Stimulated activated CD4-positive, alpha-beta T cell treated with anti-CD3 and anti-CD28 coated beads, Interleukin-2, amount 100 ng/mL, for 4 hours (primary cell): ENCODE measurements at regions not wholly inside any gene's neighbourhood (a gene's known extent, or its start where the extent isn't known, plus 50 kb on each side); places are given as distances from the start of the nearest gene placed in this dataset.
A peak's percentile ranks its signal among the peaks of the same experiment; 100 is the strongest.

Experiments used
- DNase-seq: peaks from one replicate; pipeline ENCODE4 v3.0.0-alpha.2; 2020; ENCODE audit warnings: low read depth

- no peak for DNase-seq
Measured at GRCh38 chr14:21735200-21735599, 61.6 kb upstream of the OR4E1 start.

- peak; percentile 29 for DNase-seq
Measured at GRCh38 chr14:21734457-21735074, 60.9 kb upstream of the OR4E1 start.

- DNase-seq, result no peak
Measured at GRCh38 chr14:21729703-21730233, 56.1 kb upstream of the OR4E1 start.

GRCh38 chr14:21725250-21725649 is 51.6 kb upstream of the OR4E1 start:
- no peak for DNase-seq

GRCh38 chr14:21724090-21724973 is 50.7 kb upstream of the OR4E1 start:
- no peak for DNase-seq

- DNase-seq, result no peak
Measured at GRCh38 chr14:21723431-21724045, 49.9 kb upstream of the OR4E1 start.
